ENCODE measurements at regions not wholly inside any gene's neighbourhood (a gene's known extent, or its start where the extent isn't known, plus 50 kb on each side); places are given as distances from the start of the nearest gene placed in this dataset.

DNA sequence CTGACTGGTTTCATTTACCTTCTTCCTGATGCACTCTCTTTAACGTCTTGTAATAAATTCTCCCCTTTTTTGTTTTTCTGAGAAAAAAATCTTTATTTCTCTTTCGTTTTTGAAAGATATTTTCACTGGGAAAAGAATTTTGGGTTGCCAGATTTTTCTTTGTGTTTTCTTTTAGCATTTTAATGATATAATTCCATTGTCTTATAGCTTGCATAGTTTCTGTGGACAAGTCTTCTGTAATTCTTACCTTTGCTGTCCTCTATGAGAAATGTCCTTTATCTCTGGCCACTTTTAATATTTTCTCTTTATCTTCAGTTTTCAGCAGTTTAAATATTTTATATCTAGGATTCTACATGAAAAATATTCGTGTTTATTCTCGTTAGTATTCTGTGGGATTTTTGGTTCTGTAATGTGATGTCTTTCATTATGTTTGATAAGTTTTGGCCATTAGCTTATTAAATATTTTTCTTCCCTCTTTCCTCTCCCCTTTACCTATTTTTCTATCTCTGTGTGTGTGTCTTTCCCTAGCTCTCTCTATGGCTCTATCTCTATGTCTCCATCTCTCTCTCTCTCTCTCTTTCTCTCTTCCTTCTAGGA lies 236.5 kb downstream of the C16orf95 start:
- no peak for DNase-seq

- DNase-seq, result no peak
Observed at GRCh38 chr16:87085441-87085840, 231.8 kb downstream of the C16orf95 start.

- no peak for DNase-seq
Observed at GRCh38 chr16:87086156-87086555, 231.0 kb downstream of the C16orf95 start.

GRCh38 chr16:87086575-87086974 lies 230.6 kb downstream of the C16orf95 start:
- DNase-seq, result no peak

DNA sequence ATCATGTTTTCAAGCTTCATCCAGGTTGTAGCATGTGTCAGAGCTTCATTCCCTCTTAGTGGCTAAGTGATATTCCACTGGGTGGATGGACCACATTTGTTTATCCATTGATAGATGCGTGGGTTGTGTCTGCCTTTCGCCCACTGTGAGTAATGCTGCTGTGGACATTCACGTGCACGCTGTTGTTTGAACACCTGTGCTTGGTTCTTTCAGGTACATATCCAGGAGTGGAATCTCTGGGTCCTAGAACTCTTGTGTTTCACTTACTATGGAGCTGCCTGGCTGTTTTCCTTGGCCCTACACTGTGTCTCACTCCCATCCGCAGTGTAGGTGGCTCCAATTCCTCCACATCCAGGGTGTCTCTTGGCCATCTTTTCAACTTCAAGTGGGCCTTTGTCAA lies 224.2 kb downstream of the C16orf95 start:
- no peak for DNase-seq

- no peak for DNase-seq
Observed at GRCh38 chr16:87093804-87094555, 223.2 kb downstream of the C16orf95 start.

DNA sequence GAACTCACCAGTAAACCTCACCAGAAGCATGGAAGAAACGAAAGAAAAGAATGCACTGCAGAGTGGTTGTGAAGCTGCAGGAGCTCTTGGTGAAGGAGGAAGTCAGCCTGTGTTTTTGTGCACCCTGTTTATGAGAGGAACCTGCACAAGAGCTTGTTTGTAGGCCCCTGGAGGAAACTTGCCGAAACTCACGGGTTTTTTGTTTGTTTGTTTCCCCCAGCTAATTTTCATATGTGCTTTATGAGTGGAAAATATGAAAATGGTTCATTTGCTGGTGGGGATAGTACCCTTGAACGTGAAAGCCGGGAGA lies 222.7 kb downstream of the C16orf95 start:
- DNase-seq, result no peak

GRCh38 chr16:87095271-87095670 lies 221.9 kb downstream of the C16orf95 start:
- no peak for DNase-seq

- DNase-seq, result no peak
Observed at GRCh38 chr16:87096746-87097333, 220.4 kb downstream of the C16orf95 start.

DNA sequence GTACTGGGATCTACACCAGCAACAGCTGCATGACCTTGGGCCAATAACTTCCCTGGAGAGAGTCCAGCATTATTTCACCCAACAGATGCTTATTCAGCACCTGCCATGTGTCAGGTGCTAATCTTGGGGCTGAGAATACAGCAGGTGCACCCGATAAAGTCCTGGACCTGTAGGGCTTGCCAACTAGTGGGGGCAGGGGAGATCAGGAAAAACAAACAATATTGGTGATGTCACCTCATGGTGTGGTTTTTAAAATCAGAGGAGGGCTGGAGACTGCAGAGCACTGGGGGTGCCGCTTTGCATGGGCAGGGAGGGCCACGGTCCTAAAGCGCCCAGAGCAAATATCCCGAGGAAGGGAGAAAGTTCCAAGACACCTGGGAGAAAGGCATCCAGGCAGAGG lies 218.8 kb downstream of the C16orf95 start:
- no peak for DNase-seq

- DNase-seq, result no peak
Observed at GRCh38 chr16:87098976-87099720, 218.0 kb downstream of the C16orf95 start.

DNA sequence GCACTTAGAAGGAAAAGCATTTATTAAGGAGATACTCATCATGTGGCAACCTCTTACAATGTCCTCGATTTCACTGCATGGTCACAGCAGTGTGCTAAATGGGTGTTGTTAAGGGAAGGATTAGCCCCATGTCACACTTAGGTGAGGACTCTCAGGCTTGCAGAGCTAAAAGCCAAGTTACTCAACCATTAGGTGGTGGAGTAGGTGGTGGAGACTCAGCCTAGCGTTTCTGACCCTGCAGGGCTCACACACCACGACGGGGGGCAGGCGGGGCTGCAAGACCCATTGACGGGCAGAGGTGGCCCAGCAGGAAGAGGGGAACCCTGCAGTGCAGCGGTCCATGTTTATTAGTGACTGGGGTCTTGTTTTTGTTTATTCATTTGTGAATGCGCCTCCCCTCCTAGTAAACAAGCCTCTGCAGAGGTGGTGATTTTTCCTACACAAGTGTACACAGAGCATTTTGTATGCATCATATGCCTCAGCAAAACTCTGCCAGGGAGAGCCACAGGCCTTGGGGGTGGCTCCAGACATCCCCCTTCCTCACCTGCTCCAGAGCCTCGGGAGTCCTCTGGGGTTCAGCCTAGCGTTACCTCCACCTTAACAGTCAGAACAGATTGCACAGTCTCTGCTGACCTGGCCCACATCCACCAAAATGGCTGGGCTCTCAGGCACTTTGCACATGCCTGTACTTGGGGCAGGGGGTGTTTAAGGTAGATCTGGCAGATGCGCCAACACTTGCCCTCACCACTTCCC lies 216.7 kb downstream of the C16orf95 start:
- no peak for DNase-seq

- no peak for DNase-seq
Observed at GRCh38 chr16:87101903-87102302, 215.3 kb downstream of the C16orf95 start.

- no peak for DNase-seq
Observed at GRCh38 chr16:87107201-87107600, 210.0 kb downstream of the C16orf95 start.

- no peak for DNase-seq
Observed at GRCh38 chr16:87108278-87108677, 208.9 kb downstream of the C16orf95 start.

DNA sequence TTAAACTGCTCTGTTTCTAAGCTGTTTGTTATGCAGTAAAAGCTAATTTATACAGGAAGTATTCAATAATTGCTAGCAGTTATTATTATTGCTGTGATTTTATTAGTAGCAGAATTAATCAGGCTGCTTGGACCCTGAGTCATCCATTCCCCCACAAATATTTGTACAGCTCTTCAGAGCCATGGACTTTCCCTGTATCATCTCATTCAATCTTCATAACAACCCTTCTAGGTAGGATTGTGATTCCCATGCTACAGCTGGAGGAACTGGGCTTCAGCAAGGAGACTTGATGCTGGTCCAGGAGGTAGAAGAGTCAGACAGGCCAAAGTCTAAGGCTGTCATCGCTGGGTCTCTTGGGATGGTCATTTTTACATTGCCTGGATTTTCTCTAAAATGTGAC lies 208.3 kb downstream of the C16orf95 start:
- no peak for DNase-seq

GRCh38 chr16:87114832-87115231 lies 202.4 kb downstream of the C16orf95 start:
- DNase-seq, result no peak

GRCh38 chr16:87115646-87116045 lies 201.5 kb downstream of the C16orf95 start:
- DNase-seq, result no peak

DNA sequence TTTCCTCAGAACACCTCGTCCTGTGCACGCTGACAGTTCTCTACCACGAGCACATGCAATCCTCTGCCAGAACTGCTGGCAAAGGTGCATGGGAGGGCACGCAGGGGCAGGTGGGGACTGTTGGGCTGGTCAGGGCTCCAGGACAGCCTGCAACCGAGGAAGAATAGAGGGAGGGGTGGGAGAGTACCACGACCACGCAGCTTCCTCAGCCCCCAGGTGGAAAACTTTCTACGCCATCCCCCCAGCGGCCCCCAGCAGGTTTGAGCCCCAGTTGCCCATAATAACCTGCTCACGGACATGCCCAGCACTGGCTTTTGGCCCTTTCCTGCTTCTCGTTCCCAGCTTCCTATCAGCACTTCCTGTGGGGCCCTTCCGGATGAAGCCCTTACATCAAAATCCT lies 199.3 kb downstream of the C16orf95 start:
- no peak for DNase-seq

GRCh38 chr16:87119168-87119567 lies 198.0 kb downstream of the C16orf95 start:
- DNase-seq, result no peak

DNA sequence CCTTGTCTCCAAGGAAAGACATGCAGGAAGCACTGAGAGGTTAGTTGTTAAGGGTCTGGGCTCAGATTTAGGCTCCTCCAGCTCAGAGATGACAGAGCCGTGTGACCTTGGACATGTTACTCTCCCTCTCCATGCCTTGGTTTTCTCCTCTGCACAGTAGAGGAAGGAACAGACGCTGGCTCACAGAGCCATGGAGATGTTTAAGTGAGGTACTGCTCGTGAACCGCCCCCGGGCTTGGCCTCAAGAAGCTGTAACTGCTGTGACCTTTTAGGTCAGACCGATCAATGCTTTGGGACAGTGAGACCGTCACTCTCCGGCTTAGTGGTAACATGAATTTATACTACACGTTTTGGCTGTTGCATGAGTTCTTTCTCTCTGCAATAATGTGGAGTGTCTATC lies 197.4 kb downstream of the C16orf95 start:
- no peak for DNase-seq

DNA sequence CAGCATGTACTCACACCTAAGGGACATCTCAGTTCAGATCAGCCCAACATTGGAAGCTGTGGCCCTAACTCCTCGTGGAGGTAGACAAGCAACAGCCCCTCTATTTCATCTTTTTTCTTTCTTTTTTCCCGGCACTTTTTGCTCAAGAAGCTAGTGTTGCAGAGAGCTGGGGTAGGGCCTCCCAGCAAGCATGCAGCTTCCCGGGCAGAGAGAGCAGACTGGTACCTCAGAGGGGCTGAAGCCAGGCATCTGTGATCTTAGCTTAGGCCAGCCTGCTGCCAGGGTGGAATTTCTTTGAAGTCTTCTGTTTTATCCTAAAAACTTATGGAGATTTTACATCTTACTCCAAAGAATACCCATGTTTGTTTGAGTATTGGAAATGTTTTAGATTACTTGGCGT lies 195.4 kb downstream of the C16orf95 start:
- DNase-seq, result no peak

- no peak for DNase-seq
Observed at GRCh38 chr16:87123356-87124001, 193.7 kb downstream of the C16orf95 start.
